GM12878 (cell line): ENCODE measurements at regions not wholly inside any gene's neighbourhood (a gene's known extent, or its start where the extent isn't known, plus 50 kb on each side); places are given as distances from the start of the nearest gene placed in this dataset.

Source experiments
- ATAC-seq: fragments of 200-7000 bp; cut with Tn5 transposase; 3 replicates; pipeline ENCODE4 v1.9.1; 2020; ENCODE audit warnings: mild to moderate bottlenecking, moderate library complexity
- BruUV-seq: library from RNA; stranded (reverse); fragments of 400-500 nt; replicated peaks from 2 replicates; lab custom pipeline; 2021; lab: Mats Ljungman, UMichigan
- CTCF ChIA-PET: fragments of 300-600 bp; sonication (Branson Sonifier 250); formaldehyde crosslinking; extraction: SDS; loops from one replicate; lab custom pipeline; 2021; ENCODE audit warnings: inconsistent platforms; lab: Yijun Ruan, JAX
- POLR2A ChIA-PET: fragments of 350-600 bp; formaldehyde crosslinking; extraction: SDS; loops from one replicate; lab custom pipeline; 2021; ENCODE audit warnings: inconsistent platforms; lab: Charles Lee
- RAD21 ChIA-PET: fragments of 300-600 bp; sonication (Branson Sonifier 250); formaldehyde crosslinking; loops from one replicate; lab custom pipeline; 2023; ENCODE audit warnings: antibody characterized with exemption; ENCODE audit not compliant: unreplicated experiment; lab: Charles Lee
- SMC1A ChIA-PET: fragments of 300-600 bp; sonication (Branson Sonifier 250); formaldehyde crosslinking; loops from one replicate; lab custom pipeline; 2023; ENCODE audit not compliant: unreplicated experiment, uncharacterized antibody; lab: Charles Lee
- DNase-seq: peaks from one replicate; pipeline ENCODE4 v3.0.0-alpha.2; 2011; ENCODE audit warnings: low read depth, low spot score
- FAIRE-seq: peaks from 3 replicates; lab custom pipeline; 2011; peaks lifted over from hg19 to GRCh38; lab: Jason Lieb, UNC
- H2AFZ ChIP-seq: 2 replicates; pipeline ENCODE4 v1.6.0; 2011; ENCODE audit warnings: low read depth, low read length, control low read depth; ENCODE audit not compliant: control insufficient read depth
- H3K27ac ChIP-seq: 2 replicates; pipeline ENCODE4 v1.5.1; 2011; ENCODE audit warnings: control low read depth; ENCODE audit not compliant: control insufficient read depth, insufficient read depth
- H3K27me3 ChIP-seq, 2 experiments: replicated peaks in 1 of 2; 2 replicates each; pipeline versions ENCODE4 v1.6.0 to v1.6.1; 2011; ENCODE audit warnings: low read length in 1 of 2; ENCODE audit not compliant: control insufficient read depth in 2 of 2, insufficient read depth in 2 of 2
- H3K36me3 ChIP-seq, 2 experiments: 2 replicates each; pipeline ENCODE4 v1.5.1; 2011; ENCODE audit warnings: low read length in 1 of 2; ENCODE audit not compliant: control insufficient read depth in 2 of 2, insufficient read depth in 2 of 2
- H3K4me1 ChIP-seq: 2 replicates; pipeline ENCODE4 v1.6.1; 2011; ENCODE audit warnings: mild to moderate bottlenecking, low read length, moderate library complexity, mixed read lengths; ENCODE audit not compliant: control insufficient read depth, insufficient read depth
- H3K4me2 ChIP-seq: 2 replicates; pipeline ENCODE4 v1.6.0; 2011; ENCODE audit warnings: control low read depth; ENCODE audit not compliant: control insufficient read depth, insufficient read depth
- H3K4me3 ChIP-seq: fragments of 200-600 bp; sonication (generic); 2 replicates; pipeline ENCODE4 v1.5.1; 2016
- H3K79me2 ChIP-seq: 2 replicates; pipeline ENCODE4 v1.6.0; 2011; ENCODE audit warnings: low read length; ENCODE audit not compliant: control insufficient read depth, insufficient read depth
- H3K9ac ChIP-seq: 2 replicates; pipeline ENCODE4 v1.8.0; 2011; ENCODE audit warnings: low read length, control low read depth, mixed read lengths; ENCODE audit not compliant: control insufficient read depth, insufficient read depth
- H3K9me3 ChIP-seq: replicated peaks from 3 replicates; pipeline ENCODE4 v1.5.1; 2011; ENCODE audit warnings: mild to moderate bottlenecking, low read length; ENCODE audit not compliant: control insufficient read depth, insufficient read depth
- H4K20me1 ChIP-seq: 2 replicates; pipeline ENCODE4 v1.6.0; 2011; ENCODE audit not compliant: control insufficient read depth, insufficient read depth
- CBX5 ChIP-seq: sonication (generic); IDR thresholded peaks from 2 replicates; pipeline ENCODE4 v1.6.1; 2016; ENCODE audit warnings: low read depth, moderate library complexity, mild to moderate bottlenecking, inconsistent platforms
- ETV6 ChIP-seq, 2 experiments: fragments of 450-650 bp in 1 of 2; IDR thresholded peaks in 1 of 2; conservative IDR thresholded peaks in 1 of 2; 2 replicates each; pipeline ENCODE4 v1.6.1; 2014; ENCODE audit warnings: antibody characterized with exemption in 1 of 2, borderline replicate concordance in 1 of 2, low read depth in 1 of 2, mild to moderate bottlenecking in 1 of 2, moderate library complexity in 1 of 2
- MEF2B ChIP-seq: fragments of 450-650 bp; IDR thresholded peaks from 2 replicates; pipeline ENCODE4 v1.6.1; 2018; ENCODE audit warnings: mild to moderate bottlenecking, moderate library complexity; ENCODE audit not compliant: partially characterized antibody, poor library complexity, severe bottlenecking
- MXI1 ChIP-seq: fragments of 150-350 bp; IDR thresholded peaks from 2 replicates; pipeline ENCODE4 v1.6.1; 2011; ENCODE audit warnings: low read depth, mild to moderate bottlenecking, inconsistent platforms, low read length, improper control_type of control experiment
- RB1 ChIP-seq: fragments of 450-650 bp; formaldehyde crosslinking; IDR thresholded peaks from 2 replicates; pipeline ENCODE4 v1.6.1; 2017; ENCODE audit warnings: mild to moderate bottlenecking, borderline replicate concordance
- YY1 ChIP-seq: IDR thresholded peaks from 2 replicates; pipeline ENCODE4 v1.6.1; 2011; ENCODE audit warnings: low read depth, mild to moderate bottlenecking, low read length
- WGBS: methylation state at CpG from one replicate; pipeline ENCODE4 v1.1.6; 2016; ENCODE audit warnings: low lambda C conversion rate; ENCODE audit not compliant: insufficient replicate concordance, insufficient coverage; ENCODE audit errors: missing lambda C conversion rate; 5-methylcytosine and 5-hydroxymethylcytosine counted together
- in situ Hi-C: fragments of 300-500 bp; cut with MboI; formaldehyde crosslinking; loops from 9 replicates; pipeline ENCODE4 v1.14.3; 2018; ENCODE audit warnings: mixed read lengths
- intact Hi-C: fragments of 100-400 bp; cut with micrococcal nuclease; formaldehyde crosslinking; loops from one replicate; pipeline ENCODE4 v1.14.2; 2022; ENCODE audit not compliant: unreplicated experiment
- TF ChIP-seq, protein P1 (sequence below): IDR thresholded peaks from 2 replicates; pipeline ENCODE4 v1.6.1; 2012; ENCODE audit warnings: low read length, inconsistent platforms

DNA sequence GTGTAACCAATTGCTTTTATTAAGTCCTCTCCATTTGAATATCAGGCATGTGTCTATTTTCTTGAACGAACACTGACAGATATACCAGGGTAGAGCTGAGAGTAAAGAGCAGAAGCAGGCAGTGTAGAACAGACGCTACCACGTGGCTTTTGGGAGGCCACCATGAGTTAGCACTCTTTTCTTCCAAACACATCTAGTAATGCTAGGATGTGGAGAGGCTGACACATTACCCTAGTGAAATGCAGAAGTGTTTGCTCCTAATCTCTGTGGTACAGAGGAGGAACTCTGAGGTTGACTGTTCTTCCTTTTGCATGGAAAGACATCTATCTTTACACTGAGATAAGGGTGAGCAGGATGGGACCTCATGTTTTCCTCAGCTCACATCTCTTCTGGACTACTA lies 216.3 kb downstream of the SATB1 start (continued):
- TF ChIP-seq ETV6 (conservative IDR thresholded peaks at IDR 0.05 in 1 of 2, IDR thresholded peaks at IDR 0.05 in 1 of 2; ENCODE audit: borderline replicate concordance in 1 of 2, low read depth in 1 of 2) = no peak
- TF ChIP-seq MXI1 = no peak
- no peak for TF ChIP-seq CBX5

DNA sequence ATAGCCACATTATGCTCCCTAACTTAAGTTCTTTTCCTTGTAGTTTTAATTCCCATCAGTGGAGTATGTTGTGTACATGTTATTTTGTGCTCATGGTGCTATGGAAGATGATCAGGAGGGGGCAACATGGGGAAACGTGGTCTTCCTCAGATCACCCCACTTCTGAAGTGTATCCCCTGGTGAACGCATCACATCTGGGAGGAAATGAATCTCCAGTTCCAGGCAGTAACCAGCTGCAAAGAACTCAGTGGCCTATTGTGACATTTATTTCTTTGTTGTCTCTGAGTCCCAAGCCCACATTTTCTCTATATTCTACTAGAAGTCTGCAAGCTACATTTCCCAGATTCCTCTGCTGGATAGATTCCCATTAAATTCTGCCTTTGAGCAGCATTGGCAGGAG lies 217.0 kb downstream of the SATB1 start:
- ChIA-PET SMC1A (interaction anchor here (0.8 kb wide), 1 partner anchor 8 kb away, joined by 3 read pairs; no protein-coding TSS in a partner anchor), CTCF (no interaction called here), RAD21 (no interaction called here), POLR2A (no interaction called here)
- H2AFZ ChIP-seq = no peak overlapping the region
- DNase-seq = no peak
- no peaks in the 10 kb centered on the region for H3K4me1 ChIP-seq
- ATAC-seq = no peak
- no peak for TF ChIP-seq MEF2B
- TF ChIP-seq YY1 = no peak
- TF ChIP-seq, protein P1, sequence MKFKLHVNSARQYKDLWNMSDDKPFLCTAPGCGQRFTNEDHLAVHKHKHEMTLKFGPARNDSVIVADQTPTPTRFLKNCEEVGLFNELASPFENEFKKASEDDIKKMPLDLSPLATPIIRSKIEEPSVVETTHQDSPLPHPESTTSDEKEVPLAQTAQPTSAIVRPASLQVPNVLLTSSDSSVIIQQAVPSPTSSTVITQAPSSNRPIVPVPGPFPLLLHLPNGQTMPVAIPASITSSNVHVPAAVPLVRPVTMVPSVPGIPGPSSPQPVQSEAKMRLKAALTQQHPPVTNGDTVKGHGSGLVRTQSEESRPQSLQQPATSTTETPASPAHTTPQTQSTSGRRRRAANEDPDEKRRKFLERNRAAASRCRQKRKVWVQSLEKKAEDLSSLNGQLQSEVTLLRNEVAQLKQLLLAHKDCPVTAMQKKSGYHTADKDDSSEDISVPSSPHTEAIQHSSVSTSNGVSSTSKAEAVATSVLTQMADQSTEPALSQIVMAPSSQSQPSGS = no peak
- TF ChIP-seq RB1 = no peak
- no peak overlapping the region for H3K4me3 ChIP-seq
- no peak overlapping the region for H3K27ac ChIP-seq
- H4K20me1 ChIP-seq = no peaks in the 10 kb centered on the region
- BruUV-seq = no TSS peak
- no peak for FAIRE-seq
- in situ Hi-C loops (no loop called here), intact Hi-C loops (no loop called here)
- H3K79me2 ChIP-seq = no peaks in the 10 kb centered on the region
- no peaks in the 10 kb centered on the region for H3K27me3 ChIP-seq
- no peaks in the 10 kb centered on the region for H3K9me3 ChIP-seq
- 0% methylated on average over 2 of the region's 2 CpGs for WGBS
- H3K4me2 ChIP-seq = no peak overlapping the region
- H3K9ac ChIP-seq = no peak overlapping the region
- no peaks in the 10 kb centered on the region for H3K36me3 ChIP-seq
